GM21825 (cell line): ENCODE measurements at regions not wholly inside any gene's neighbourhood (a gene's known extent, or its start where the extent isn't known, plus 50 kb on each side); places are given as distances from the start of the nearest gene placed in this dataset.
"Not testable (repeated sequence)": the region's sequence is repeated elsewhere in the genome, so short reads cannot be mapped to it uniquely, and the experiment has no call there.

Experiments
- ATAC-seq: cut with Tn5 transposase; IDR thresholded peaks from one replicate; pipeline ENCODE4 v1.9.1; 2021; ENCODE audit warnings: mild to moderate bottlenecking, moderate library complexity; ENCODE audit not compliant: unreplicated experiment

DNA sequence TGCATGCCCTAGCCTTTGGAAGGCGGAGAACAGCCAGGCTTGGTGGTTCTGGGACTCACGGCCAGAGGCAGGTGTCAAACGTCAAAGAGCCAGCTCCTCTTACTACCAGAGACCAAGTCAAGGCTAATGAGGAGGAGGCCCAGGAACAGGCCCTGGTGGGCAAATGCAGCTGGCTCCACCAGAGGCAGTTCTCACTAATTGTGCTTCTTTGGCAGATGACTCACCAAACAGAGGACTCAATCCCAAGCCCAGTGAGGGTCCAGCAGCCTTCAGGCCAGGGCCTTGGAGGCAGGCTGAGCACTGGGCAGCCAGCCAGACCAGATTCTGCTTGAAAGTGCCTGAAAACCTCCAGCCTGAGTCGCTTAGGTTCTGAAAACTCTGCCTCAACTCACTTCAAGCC is 336.5 kb upstream of the CDH5 start:
- ATAC-seq: no peak

DNA sequence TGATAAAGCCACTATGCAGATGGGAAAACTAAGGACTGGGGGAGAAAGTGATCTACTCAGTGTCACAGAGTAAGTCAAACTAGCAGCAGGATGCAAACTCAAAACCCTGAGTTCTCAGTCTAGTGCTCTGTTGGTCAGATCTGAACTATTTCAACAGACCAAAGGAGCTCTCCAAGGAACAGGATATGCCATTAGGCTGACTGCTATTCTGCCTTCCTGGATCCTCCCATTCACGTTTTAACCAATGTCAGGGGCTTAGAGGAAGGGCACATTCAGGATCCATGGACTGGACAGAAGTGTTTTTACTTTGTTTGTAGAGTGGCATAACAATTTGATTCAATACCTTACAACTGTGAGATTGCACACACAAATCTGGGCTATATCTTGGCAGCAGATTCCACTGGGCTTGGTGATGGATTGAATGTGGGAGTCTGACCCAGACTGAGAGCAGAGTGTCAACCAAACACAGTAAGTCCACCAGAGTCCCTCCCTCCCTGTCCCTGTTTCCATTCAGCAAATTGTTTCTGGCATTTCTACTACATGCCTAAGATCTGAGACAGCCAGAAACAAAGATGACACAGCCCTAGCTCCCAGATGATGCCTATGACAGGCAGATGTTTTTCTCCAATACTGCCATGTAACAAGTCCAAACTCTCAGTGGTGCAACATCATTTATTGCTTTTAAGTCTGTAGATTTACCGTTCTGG is 337.8 kb upstream of the CDH5 start:
- no peak for ATAC-seq

DNA sequence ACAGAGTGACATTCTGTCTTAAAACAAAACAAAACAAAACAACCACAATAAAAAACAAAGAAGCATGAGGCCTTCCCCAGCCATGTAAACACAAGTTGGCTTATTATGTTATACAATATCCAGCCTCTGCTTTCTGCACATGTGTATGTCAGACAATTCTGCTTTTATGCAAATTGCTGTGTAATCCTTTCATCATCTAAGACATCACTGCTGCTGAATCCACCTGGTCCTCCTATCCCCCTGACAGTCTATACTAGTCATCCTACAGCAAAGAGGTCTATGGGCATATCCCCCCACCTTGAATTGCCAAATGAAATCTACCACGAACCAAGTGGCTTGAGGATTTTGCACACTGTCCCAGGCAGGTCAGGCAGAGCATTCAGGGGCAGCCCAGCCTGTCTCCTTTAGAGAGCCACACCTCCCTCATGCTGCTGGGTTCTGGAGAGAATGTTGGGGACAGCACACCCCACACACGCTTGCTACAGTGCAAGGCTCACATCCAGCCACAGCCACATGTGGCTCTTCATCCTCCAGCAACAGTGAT is 339.6 kb upstream of the CDH5 start:
- ATAC-seq: no peak

DNA sequence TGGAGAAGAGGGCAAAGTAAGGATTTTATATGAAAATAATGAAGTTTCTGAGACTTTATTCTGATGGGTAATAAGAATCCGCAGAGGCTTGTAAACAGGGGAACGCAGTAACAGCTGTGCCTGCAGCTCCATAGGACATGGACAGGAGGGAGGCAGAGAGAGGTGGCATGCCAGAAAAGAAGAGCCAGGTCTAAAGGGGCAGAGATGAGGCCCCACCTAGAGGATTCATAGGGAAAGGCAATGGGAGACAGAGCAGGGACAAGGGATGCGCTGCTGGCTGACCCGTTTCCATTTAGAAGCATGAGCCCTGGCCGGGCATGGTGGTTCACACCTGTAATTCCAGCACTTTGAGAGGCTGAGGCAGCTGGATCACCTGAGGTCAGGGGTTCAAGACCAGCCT is 340.3 kb upstream of the CDH5 start:
- no peak for ATAC-seq

DNA sequence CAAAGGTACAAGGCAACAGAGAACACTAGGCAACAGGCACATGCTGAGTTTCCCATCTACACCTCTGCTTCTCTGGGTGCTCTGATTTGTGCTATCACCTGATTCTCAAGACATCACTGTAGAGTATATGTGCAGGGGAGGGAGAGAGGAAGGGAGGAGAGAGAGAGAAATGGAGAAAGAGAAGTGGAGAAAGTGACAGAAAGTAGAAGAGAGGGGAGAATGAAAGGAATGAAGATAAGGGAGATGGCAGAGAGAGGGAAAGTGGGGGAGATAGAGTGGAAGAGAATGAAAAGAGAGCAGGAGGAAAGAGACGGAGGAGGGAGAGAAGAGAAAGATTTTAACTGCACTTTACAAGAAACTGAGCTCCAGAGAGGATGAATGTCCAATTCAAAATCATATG is 340.7 kb upstream of the CDH5 start:
- ATAC-seq: no peak

DNA sequence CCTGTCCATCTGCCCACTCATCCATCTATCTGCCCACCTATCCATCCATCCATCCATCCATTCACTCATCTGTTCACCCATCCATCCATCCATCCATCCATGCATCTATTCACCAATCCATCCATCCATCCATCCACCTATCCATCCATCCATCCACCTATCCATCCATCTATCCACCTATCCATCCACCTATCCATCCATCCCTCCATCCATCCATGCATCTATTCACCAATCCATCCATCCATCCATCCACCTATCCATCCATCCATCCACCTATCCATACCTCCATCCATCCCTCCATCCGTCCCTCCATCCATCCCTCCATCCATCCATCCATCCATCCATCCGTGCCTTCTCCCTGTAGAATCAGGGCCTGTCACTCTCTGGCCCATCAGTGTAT is 341.9 kb upstream of the CDH5 start:
- not testable (repeated sequence) for ATAC-seq

DNA sequence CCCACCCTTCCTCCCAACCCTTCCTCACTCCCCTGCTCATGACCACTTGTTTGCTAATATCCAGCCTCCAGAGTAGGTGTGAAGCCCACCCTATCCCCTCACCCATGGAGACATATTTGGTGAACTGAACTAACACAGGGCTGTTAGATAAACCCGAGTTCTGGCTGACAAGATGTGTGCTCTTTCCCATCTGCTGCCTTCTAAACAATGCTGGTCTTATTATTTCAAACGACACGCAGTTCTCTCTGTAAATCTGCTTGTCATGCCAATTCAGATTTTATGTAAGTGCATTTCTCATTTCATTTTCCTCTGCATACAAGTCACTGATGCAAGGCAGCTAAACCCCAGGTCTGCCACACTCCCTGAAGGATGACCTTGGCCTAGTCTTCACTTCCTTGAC is 343.0 kb upstream of the CDH5 start:
- no peak for ATAC-seq

DNA sequence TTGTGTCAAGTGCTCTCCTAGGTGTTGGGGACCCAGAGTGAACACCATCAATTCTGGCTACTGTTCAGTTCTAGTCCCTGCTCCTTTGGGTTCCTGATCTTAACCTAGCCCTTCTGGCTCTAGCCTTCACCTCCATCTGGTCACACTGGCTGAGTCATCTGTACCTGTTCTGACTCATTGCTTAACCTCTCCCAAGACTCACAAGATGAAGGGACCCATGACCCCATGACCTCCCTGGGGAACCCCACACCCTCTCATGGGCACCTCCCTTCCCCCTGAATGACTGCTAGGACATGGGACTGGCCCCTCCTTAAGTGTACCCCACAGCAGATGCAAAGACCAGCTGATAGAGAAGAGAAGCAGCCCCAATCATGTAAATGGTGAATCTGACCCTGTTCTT is 345.8 kb upstream of the CDH5 start:
- no peak for ATAC-seq

DNA sequence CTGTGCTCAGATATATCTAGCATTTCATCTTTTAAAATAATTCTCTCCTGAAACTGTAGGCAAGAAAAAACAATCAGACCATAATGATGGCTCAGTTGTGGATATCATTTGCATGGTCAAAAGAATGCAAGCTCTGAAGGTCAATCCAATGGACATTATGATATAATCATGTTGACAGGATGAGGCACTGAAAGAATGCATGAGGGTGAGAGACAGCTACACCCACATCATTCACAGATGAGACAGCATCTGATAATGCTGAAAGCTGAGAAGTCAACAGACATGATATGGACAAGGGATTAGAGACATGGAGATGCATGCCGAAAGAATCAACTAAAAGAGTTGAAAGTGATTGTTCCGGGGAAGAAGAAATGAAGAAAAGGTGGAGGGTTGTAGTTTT is 346.4 kb upstream of the CDH5 start:
- ATAC-seq: no peak

DNA sequence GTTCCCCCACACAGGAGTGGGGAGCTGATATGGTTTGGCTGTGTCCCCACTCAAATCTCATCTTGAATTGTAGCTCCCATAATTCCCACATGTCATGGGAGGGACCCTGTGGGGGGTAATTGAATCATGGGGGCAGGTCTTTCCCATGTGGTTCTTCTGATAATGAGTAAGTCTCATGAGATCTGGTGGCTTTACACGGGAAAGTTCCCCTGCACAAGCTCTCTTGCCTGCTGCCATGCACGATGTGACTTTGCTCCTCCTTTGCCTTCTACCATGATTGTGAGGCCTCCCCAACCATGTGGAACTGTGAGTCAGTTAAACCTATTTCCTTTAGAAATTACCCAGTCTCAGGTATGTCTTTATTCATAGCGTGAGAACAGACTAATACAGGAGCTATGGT is 347.0 kb upstream of the CDH5 start:
- not testable (repeated sequence) for ATAC-seq

DNA sequence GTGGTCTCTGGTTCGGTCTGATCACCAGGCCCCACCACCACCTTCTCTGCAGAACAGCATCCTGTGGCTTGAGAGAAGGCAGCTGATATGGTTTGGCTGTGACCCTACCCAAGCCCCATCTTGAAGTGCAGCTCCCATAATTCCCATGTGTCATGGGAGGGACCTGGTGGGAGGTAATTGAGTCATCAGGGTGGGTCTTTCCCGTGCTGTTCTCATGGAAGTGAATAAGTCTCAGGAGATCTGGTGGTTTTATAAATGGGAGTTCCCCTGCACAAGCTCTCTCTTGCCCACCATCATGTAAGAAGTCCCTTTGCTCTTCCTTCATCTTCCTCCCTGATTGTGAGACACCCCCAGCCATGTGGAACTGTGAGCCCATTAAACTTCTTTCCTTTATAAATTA is 352.3 kb upstream of the CDH5 start:
- ATAC-seq: no peak

DNA sequence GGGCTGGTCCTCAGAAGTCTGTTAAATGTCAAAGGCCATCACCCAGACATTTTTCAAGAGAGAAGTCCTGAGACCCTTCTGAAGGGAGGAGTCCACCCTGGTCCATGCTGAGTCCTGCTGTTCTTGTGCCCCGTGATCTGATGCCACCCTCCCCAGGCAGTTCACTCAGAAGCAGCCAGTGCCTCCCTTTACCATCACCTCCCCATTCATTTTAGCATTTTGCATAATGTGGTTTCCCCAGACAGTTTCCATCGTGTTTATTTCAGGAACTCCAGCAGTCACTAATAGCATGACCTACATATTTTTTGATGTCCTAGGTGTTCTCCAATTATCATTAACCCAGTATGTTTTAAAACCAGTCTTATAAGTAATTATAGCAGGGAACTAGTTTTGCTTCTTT is 353.0 kb upstream of the CDH5 start:
- no peak for ATAC-seq

DNA sequence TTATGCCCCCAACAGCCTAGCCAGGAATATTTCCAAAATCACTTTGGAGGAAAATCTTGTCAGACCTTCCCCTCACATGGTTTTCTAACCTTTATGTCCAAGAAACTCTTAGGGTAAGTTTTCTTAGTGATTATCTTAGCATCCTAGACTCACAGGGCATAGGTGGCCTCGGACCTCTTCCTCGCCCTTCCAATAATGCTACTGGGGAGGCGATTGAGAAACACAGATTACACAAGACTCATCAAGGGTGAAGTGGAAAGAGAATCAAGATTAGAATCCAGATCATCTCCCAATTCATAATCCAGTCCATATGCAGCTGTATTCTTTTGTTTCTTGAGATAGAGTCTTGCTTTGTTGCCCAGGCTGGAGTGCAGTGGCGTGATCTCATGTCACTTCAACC is 358.4 kb upstream of the CDH5 start:
- no peak for ATAC-seq

DNA sequence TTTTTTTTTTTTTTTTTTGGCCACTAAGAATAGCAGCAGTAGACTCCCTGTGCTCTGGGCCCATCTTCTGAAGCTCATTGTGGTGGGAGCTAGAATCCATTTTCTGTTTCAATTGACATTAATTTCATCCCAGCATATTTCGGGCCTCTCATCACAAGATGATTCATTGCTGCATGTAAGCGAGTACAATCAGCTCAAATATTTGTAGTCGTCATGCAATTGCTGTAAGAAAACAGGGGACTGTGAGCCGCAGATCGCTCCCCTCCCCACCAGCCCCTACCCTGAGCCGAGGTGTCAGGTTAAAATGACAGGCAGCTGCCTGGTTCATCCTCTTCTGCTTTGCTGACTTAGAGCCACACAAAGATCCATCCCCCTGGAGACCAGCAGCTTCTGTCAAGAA is 358.8 kb upstream of the CDH5 start:
- ATAC-seq: no peak

DNA sequence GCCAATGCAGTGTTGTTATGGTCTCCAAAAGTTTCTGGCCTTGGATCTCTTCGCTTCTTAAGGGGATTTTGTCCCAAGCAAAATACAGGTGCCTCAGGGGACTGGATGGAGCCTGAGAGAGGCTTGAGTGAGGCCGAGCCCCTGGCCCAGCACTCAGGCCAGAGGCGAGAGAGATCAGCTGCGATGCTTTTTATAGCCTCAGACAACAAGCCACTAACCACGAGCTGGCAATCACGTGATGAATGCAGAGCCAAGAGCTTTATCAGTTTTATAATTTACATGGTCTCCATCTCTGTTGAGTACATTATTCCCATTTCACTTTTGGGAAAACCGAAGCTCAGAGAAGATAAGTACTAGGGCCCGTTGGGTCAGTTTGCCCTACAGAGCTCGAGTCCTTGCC is 360.0 kb upstream of the CDH5 start:
- no peak for ATAC-seq

DNA sequence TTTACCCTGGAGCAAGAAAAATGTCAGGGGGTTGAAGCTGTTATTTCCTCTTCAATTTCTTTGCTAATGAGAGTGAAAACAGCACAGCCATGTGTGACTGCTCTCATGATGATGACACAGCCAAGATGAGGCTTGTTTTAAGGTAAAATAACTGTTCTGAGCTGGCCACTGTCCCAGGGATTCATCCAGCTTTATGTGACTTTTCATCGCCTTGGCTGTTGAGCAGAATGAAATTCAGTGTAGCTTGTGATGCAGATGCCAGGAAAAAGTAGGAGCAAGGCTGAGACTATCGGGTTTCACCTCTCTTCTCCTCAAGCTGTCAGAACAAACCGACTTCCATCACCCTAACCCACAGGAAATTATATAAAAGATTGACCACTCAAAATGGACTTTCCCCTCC is 361.8 kb upstream of the CDH5 start:
- no peak for ATAC-seq

DNA sequence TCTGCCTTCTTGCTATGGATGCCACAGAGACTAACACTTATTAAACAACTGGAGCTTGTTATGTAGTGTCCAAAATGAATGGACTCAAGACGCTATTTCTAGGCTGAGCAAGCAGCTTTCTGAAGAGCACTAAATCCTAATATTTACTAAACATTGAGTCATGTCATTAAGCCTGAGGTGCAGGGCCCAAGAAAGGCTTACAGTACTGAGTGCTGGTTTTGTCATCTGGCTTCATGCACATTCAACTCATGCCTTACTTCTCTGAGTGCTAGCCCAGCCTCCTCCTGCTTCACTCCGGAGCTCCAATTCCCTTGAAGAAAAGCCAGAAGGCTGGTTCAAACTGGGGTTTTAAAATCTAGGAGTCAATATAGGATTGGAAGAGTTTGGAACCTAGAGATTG is 363.3 kb upstream of the CDH5 start:
- no peak for ATAC-seq

DNA sequence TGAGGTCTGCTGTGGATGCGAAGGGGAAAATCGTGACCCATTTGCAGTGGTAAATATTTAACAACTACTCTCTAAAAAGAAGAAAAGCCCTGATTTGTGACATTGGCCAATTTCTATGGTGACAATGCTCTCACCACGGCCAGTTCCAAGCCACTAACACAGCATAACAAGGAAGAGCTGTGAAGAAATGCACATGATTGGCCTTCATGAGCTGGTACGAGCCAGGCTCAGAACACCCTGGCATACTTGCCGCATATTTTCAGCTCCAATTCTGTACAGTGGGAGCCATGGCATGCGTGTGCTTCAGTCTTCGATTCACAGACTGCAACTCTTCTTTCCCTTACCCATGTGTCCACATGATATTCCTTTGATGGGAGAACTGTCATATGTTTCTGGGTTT is 363.9 kb upstream of the CDH5 start:
- ATAC-seq: no peak

DNA sequence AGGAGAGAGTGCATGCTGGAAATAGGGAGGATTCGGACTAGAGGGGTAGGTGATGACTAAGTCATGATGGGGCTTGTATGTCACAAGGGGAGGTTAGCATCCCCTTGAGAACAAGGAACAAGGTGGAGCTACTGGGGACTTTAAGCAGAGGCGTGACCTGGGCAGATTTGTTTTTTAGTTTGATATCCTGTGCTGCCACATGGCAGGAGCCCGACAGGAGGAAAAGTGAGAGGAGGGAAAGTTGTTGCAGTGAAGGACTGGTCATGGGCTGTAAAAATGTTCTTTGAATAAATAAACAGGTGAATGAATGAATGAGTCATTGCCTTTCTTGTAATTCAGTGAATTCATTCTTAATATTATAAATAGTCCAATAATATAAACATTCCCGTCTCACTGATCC is 365.1 kb upstream of the CDH5 start:
- ATAC-seq: no peak

DNA sequence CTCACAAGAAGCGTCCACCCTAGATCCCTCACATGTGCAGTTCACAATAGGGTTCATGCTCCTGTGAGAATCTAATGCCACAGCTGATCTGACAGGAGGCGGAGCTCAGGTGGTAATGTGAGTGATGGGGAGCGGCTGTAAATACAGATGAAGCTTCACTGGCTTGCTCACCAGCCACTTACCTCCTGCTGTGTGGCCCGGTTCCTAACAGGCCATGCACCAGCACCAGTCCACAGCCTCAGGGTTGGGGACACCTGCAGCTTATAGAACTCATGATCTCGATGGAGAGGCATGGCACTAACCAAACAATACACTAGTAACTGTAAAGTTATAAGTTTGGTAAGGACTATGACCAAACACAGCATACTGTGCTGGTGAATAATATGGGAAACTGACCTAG is 368.0 kb upstream of the CDH5 start:
- ATAC-seq: no peak

DNA sequence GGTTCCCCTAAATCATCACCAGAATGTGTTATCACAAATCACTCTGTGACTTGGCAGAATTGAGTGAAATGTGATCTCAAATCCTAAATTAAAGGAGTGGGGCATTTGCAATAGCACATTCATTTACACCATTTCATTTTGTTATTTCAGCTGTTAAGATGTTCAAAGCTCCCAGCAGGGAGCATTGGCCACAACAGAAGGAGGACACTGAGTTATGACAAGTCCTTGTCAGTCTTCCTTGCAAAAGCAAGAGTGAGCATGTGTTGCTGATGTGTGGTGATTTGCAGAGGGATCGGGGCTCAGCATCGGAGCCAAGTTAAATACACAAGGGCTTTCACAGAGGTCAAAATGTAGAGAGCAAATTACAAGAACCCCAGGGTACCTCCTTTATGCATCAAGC is 372.2 kb upstream of the CDH5 start:
- no peak for ATAC-seq

DNA sequence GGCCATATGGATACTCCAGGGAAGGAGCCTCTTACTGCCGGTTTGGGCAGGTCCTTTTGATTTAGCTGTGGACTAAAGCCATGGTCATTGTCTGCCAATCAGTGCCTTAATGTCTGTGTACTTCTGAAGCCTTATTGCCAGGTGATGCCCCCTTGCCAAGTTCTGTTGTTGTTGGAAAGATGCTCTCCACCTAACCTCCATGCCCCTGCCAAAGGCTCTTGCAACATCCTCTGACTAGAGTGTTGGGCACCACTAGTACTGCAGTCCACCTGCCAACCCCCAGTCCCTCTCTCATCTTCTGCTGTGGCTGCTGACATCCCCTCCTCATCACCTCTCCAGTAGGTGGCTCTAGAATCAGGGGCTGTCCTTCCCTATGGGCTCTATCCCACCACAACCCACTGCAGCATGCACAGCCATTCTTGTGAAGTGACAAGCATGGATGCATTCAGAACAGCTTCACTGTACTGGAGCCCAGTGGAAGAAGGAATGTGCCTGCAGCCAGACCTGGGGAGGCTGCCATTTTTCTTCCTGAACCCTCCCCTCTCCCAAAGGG is 375.3 kb upstream of the CDH5 start:
- no peak for ATAC-seq
